ENCODE measurements at regions not wholly inside any gene's neighbourhood (a gene's known extent, or its start where the extent isn't known, plus 50 kb on each side); places are given as distances from the start of the nearest gene placed in this dataset.

DNA sequence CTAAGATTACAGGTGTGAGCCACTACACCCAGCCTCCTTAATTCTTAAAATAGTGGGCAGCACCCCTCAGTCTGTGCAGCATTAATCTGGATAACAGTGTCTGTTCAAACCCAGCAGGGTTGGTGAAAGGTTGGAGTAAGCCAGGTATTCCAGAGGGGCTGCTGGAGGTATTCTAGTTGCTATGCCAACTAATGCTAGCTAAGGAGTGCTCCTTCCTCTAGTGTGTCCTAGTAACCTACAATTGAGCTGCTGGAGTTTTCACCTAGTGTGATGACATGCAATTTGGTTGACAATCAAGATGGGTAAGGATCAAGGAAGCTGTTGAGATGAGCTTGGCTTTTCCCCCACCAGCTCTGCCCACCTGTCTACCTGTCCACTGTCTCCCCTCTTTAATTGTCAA is 100.2 kb upstream of the IPO9 start:
- no peak for ATAC-seq
- no peak for TF ChIP-seq TCF4 (CRISPR knock-in tag; IDR thresholded peaks at IDR 0.05; ENCODE audit: borderline replicate concordance)
- no peak for TF ChIP-seq CSDC2 (CRISPR knock-in tag; IDR thresholded peaks at IDR 0.05)
- TF ChIP-seq GLIS3 (CRISPR knock-in tag; IDR thresholded peaks at IDR 0.05): no peak
- no peak for TF ChIP-seq BACH2 (CRISPR knock-in tag; IDR thresholded peaks at IDR 0.05; ENCODE audit: borderline replicate concordance)
- no peak for TF ChIP-seq ZNF8 (CRISPR knock-in tag; IDR thresholded peaks at IDR 0.05)
- TF ChIP-seq, protein P1, sequence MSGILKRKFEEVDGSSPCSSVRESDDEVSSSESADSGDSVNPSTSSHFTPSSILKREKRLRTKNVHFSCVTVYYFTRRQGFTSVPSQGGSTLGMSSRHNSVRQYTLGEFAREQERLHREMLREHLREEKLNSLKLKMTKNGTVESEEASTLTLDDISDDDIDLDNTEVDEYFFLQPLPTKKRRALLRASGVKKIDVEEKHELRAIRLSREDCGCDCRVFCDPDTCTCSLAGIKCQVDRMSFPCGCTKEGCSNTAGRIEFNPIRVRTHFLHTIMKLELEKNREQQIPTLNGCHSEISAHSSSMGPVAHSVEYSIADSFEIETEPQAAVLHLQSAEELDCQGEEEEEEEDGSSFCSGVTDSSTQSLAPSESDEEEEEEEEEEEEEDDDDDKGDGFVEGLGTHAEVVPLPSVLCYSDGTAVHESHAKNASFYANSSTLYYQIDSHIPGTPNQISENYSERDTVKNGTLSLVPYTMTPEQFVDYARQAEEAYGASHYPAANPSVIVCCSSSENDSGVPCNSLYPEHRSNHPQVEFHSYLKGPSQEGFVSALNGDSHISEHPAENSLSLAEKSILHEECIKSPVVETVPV (CRISPR knock-in tag; IDR thresholded peaks at IDR 0.05): no peak
- TF ChIP-seq, protein P2, sequence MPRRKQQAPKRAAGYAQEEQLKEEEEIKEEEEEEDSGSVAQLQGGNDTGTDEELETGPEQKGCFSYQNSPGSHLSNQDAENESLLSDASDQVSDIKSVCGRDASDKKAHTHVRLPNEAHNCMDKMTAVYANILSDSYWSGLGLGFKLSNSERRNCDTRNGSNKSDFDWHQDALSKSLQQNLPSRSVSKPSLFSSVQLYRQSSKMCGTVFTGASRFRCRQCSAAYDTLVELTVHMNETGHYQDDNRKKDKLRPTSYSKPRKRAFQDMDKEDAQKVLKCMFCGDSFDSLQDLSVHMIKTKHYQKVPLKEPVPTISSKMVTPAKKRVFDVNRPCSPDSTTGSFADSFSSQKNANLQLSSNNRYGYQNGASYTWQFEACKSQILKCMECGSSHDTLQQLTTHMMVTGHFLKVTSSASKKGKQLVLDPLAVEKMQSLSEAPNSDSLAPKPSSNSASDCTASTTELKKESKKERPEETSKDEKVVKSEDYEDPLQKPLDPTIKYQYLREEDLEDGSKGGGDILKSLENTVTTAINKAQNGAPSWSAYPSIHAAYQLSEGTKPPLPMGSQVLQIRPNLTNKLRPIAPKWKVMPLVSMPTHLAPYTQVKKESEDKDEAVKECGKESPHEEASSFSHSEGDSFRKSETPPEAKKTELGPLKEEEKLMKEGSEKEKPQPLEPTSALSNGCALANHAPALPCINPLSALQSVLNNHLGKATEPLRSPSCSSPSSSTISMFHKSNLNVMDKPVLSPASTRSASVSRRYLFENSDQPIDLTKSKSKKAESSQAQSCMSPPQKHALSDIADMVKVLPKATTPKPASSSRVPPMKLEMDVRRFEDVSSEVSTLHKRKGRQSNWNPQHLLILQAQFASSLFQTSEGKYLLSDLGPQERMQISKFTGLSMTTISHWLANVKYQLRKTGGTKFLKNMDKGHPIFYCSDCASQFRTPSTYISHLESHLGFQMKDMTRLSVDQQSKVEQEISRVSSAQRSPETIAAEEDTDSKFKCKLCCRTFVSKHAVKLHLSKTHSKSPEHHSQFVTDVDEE (CRISPR knock-in tag; IDR thresholded peaks at IDR 0.05): no peak

DNA sequence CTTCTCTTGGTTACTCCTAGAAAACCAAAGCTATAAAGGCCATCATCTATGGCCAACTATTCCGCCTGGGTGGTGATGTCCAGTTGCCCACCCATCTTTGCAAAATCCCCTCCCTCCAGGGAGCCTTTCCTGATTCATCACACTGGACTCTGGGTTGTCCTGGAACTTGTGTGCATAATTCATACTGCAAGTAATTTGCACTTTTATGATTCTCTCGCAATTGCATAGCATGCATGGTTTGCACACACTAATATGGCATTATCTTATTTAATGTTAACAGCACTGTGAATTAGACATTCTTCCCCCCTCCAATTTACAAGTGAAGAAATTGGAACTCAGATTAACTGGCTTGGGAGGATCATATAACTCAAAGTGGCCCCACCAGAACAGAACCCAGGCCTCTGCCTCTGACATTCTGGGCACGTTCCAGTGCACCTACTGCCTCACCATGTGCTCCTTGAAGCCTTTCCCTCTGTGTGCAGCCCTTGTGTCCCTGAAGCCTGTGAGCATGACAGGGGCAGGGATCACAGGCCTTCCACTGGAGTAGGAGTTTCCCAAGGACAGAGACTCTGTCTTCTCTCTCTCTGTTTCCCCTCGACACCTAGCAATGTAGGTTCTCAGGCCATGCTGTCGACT is 98.9 kb upstream of the IPO9 start:
- no peak for TF ChIP-seq RARB (CRISPR knock-in tag; IDR thresholded peaks at IDR 0.05)
- TF ChIP-seq, protein P2 (CRISPR knock-in tag; IDR thresholded peaks at IDR 0.05): no peak
- TF ChIP-seq TOX (CRISPR knock-in tag; IDR thresholded peaks at IDR 0.05; ENCODE audit: borderline replicate concordance): no peak
- no peak for TF ChIP-seq OSR1 (CRISPR knock-in tag; IDR thresholded peaks at IDR 0.05)
- no peak for TF ChIP-seq ESRRG (CRISPR knock-in tag; IDR thresholded peaks at IDR 0.05)
- TF ChIP-seq PPARA (CRISPR knock-in tag; IDR thresholded peaks at IDR 0.05; ENCODE audit: borderline replicate concordance): no peak
- TF ChIP-seq ARNTL (CRISPR knock-in tag; IDR thresholded peaks at IDR 0.05; ENCODE audit: borderline replicate concordance, low read depth): no peak
- TF ChIP-seq, protein P3, sequence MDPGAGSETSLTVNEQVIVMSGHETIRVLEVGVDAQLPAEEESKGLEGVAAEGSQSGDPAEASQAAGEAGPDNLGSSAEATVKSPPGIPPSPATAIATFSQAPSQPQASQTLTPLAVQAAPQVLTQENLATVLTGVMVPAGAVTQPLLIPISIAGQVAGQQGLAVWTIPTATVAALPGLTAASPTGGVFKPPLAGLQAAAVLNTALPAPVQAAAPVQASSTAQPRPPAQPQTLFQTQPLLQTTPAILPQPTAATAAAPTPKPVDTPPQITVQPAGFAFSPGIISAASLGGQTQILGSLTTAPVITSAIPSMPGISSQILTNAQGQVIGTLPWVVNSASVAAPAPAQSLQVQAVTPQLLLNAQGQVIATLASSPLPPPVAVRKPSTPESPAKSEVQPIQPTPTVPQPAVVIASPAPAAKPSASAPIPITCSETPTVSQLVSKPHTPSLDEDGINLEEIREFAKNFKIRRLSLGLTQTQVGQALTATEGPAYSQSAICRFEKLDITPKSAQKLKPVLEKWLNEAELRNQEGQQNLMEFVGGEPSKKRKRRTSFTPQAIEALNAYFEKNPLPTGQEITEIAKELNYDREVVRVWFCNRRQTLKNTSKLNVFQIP (CRISPR knock-in tag; IDR thresholded peaks at IDR 0.05; ENCODE audit: borderline replicate concordance, low read depth): no peak
- no peak for TF ChIP-seq ZFP3 (CRISPR knock-in tag; IDR thresholded peaks at IDR 0.05)
- TF ChIP-seq SNAI2 (CRISPR knock-in tag; IDR thresholded peaks at IDR 0.05): no peak
- TF ChIP-seq, protein P4, sequence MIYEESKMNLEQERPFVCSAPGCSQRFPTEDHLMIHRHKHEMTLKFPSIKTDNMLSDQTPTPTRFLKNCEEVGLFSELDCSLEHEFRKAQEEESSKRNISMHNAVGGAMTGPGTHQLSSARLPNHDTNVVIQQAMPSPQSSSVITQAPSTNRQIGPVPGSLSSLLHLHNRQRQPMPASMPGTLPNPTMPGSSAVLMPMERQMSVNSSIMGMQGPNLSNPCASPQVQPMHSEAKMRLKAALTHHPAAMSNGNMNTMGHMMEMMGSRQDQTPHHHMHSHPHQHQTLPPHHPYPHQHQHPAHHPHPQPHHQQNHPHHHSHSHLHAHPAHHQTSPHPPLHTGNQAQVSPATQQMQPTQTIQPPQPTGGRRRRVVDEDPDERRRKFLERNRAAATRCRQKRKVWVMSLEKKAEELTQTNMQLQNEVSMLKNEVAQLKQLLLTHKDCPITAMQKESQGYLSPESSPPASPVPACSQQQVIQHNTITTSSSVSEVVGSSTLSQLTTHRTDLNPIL (CRISPR knock-in tag; IDR thresholded peaks at IDR 0.05; ENCODE audit: low read depth): no peak
- TF ChIP-seq, protein P1 (CRISPR knock-in tag; IDR thresholded peaks at IDR 0.05): no peak
- TF ChIP-seq BACH2 (CRISPR knock-in tag; IDR thresholded peaks at IDR 0.05; ENCODE audit: borderline replicate concordance): no peak
- TF ChIP-seq ZFP30 (CRISPR knock-in tag; IDR thresholded peaks at IDR 0.05): no peak
- TF ChIP-seq ISL1 (CRISPR knock-in tag; IDR thresholded peaks at IDR 0.05): no peak
- no peak for TF ChIP-seq ZC3H10 (CRISPR knock-in tag; IDR thresholded peaks at IDR 0.05)
- ATAC-seq: no peak
